HG02943 (cell line): ENCODE measurements at regions not wholly inside any gene's neighbourhood (a gene's known extent, or its start where the extent isn't known, plus 50 kb on each side); places are given as distances from the start of the nearest gene placed in this dataset.
"Not testable (repeated sequence)": the region's sequence is repeated elsewhere in the genome, so short reads cannot be mapped to it uniquely, and the experiment has no call there.

Experiments
- ATAC-seq: cut with Tn5 transposase; IDR thresholded peaks from one replicate; pipeline ENCODE4 v1.9.1; 2021; ENCODE audit warnings: mild to moderate bottlenecking, low read depth, moderate library complexity; ENCODE audit not compliant: unreplicated experiment

- ATAC-seq, result no peak
These were observed 97.2 kb downstream of the SLC4A3 start for GRCh38 chr2:219724628-219725027.

DNA sequence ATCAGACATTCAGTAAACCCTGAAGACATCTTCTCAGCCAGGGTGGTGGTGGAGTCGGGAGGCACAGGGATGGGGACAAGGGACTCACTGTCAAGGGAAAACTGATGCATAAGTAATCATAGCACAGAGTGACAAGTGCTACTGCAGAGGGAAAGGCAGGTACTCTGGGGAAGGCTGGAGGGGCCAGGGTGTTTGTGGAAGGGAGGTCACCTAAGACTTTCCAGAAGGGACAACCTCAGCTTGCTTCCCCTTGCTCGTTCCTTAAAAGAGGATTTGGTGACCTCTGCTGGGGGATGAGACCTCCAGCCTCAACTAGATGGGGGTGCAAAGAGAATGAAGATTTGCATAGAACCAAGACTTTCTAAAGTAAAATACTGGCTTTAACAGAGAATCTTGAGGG is 99.5 kb downstream of the SLC4A3 start:
- no peak for ATAC-seq

DNA sequence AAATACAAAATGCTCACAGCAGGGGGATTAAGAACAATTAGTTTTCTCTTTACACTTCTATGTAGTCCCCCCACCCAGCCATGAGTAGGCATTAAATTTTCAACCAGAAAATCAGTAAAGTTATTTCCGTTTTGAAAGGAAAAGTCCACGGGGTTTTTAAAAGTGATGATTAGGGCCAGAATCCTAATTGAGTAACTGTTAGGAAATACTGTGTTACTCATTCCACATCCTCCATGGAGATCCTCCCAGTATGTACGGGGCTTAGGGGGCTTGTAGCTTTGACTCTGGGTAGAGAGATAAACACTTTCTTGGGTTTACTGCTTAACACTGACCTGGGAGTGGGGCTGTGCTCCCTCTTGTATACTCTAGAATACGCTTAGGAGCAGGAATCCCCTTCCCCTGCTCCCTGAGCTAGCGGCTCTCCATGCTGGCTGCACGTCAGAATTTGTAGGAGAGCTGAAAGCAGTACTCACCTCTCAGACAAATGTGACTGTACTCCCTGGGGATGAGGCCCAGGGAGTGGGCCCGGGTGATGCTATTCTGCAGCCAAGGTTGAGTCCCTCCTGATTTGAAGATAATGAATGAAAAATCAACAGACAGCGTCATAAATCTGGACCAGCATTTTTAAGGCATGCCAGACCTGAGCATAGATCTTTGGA is 100.5 kb downstream of the SLC4A3 start:
- no peak for ATAC-seq

- no peak for ATAC-seq
These were observed 101.6 kb downstream of the SLC4A3 start for GRCh38 chr2:219728991-219729487.

GRCh38 chr2:219731173-219731572 is 103.7 kb downstream of the SLC4A3 start:
- ATAC-seq, result no peak

DNA sequence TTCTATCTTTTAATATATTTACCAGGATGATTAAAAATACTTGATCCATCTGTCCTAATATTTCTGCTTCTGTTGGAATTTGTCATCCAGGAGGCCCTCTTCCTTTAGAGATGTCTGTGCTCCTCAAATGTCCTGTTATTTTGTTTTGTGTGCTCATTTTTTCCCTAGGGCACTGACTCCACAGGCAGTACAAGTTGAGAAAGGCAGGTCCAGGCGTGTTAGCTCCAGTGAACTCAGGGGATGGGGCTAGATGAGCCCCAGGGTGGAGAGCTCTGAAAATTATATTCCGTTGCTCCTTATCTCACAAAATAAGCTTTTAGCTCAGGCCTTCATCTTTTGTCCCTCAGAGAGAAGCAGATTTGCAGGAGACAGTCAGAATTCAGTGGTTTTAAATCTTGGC is 105.7 kb downstream of the SLC4A3 start:
- ATAC-seq, result no peak

DNA sequence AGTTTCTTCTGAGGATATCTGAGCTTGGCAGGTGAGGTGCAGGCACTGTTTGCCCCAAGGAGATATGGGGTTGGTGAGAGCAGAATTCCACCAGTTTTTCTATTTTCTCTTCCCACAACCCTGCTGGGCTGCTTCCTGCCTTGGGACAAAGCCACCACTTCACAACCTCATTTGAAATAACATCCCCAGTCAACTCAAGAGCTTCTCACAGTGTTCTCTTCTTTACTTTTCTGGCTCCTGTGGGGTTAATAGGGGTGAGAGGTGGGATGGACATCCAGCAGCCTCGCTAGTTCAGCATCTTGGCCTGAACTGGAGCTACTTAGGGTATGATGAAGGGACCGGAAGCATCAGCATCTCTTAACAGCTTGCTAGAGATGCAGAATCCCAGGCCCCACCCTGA is 106.3 kb downstream of the SLC4A3 start:
- no peak for ATAC-seq

DNA sequence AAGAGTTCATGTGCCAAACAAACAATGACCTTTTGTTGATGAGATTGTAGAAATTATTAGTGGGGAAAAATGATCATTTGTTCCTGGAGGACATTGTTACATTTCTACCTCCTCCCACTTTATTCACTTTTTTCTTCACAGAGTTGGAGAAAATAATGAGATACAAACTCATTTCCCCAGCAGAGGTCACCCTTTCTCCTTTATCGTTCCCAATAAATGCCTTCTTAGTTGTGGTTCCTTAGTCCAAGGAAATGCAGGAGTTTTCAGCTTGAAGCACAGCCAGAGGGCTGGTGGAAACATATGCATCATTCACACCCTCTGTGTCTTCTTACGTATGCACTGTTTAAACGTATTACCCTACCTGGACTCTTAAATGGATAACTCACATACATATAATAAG is 108.8 kb downstream of the SLC4A3 start:
- ATAC-seq, result no peak

GRCh38 chr2:219737270-219737691 is 109.9 kb downstream of the SLC4A3 start:
- ATAC-seq, result no peak

GRCh38 chr2:219739066-219739465 is 111.6 kb downstream of the SLC4A3 start:
- ATAC-seq, result no peak

GRCh38 chr2:219739866-219740440 is 112.5 kb downstream of the SLC4A3 start:
- no peak for ATAC-seq

DNA sequence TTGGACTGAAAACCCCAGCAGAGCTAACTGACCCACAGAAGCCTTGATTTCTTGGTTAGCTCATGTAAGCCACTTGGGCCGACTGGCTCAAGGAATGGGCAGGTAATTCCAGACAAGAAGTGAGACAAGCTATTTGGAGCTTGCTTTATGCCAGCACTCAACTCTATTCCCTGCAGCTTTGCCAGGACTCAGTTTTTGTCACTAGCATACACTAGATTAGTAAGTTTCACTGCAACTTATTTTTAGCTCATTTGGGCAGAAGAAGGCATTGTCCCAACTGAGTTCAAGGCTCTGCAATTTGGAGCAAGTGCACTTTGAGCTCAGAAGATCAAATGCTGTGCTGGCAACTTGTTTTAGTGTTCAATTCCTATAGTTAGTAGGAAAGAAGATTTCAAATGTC is 116.1 kb downstream of the SLC4A3 start:
- ATAC-seq, result no peak

- ATAC-seq, result no peak
These were observed 116.6 kb downstream of the SLC4A3 start for GRCh38 chr2:219744066-219744465.

- ATAC-seq, result no peak
These were observed 117.2 kb downstream of the SLC4A3 start for GRCh38 chr2:219744600-219744999.

DNA sequence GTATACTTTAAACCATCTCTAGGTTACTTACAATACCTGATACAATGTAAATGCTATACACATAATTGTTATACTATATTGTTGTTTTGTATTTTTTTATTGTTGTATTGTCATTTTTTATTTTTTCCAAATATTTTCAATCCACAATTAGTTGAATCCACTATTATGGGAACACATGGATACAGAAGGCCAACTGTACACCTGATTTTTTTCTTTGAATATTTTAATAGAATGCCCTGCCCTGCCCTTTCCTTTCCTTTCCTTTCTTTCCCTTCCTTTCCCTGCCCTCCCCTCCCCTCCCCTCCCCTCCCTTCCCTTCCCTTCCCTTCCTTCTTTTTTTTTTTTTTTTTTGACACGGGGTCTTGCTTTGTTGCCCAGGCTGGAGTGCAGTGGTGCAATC is 120.2 kb downstream of the SLC4A3 start:
- no peak for ATAC-seq

GRCh38 chr2:219748671-219749570 is 121.5 kb downstream of the SLC4A3 start:
- no peak for ATAC-seq

GRCh38 chr2:219751121-219751520 is 123.7 kb downstream of the SLC4A3 start:
- ATAC-seq, result not testable (repeated sequence)

GRCh38 chr2:219752726-219753125 is 125.3 kb downstream of the SLC4A3 start:
- ATAC-seq, result no peak

- ATAC-seq, result no peak
These were observed 131.7 kb downstream of the SLC4A3 start for GRCh38 chr2:219758907-219759680.

- no peak for ATAC-seq
These were observed 132.4 kb downstream of the SLC4A3 start for GRCh38 chr2:219759801-219760200.
